NT2/D1 (cell line): ENCODE measurements at regions not wholly inside any gene's neighbourhood (a gene's known extent, or its start where the extent isn't known, plus 50 kb on each side); places are given as distances from the start of the nearest gene placed in this dataset.

Source experiments
- YY1 ChIP-seq: IDR thresholded peaks from 2 replicates; pipeline ENCODE4 v1.6.1; 2011; ENCODE audit not compliant: insufficient read length, insufficient read depth
- ZNF274 ChIP-seq: IDR thresholded peaks from 2 replicates; pipeline ENCODE4 v1.6.1; 2011; ENCODE audit warnings: mild to moderate bottlenecking, low read depth, low read length

GRCh38 chr14:101293605-101294004 lies 267.7 kb upstream of the DIO3 start:
- TF ChIP-seq YY1 = no peak
- TF ChIP-seq ZNF274 = no peak
